H1 (cell line): ENCODE measurements at regions not wholly inside any gene's neighbourhood (a gene's known extent, or its start where the extent isn't known, plus 50 kb on each side); places are given as distances from the start of the nearest gene placed in this dataset.

Experiments used
- ASH2L ChIP-seq: fragments of 200-600, 300-600 bp; sonication (generic); IDR thresholded peaks from one replicate; pipeline ENCODE4 v1.7.1; 2017; ENCODE audit warnings: low read length
- BCL11A ChIP-seq, 2 experiments: IDR thresholded peaks; one replicate each; pipeline ENCODE4 v1.6.1; 2011; ENCODE audit warnings: low read depth in 2 of 2, low read length in 2 of 2, mild to moderate bottlenecking in 2 of 2
- JUND ChIP-seq: IDR thresholded peaks from 2 replicates; pipeline ENCODE4 v1.6.1; 2011; ENCODE audit warnings: mild to moderate bottlenecking, improper control_type of control experiment, low read length
- NRF1 ChIP-seq: IDR thresholded peaks from 2 replicates; pipeline ENCODE4 v1.6.1; 2011; ENCODE audit warnings: mild to moderate bottlenecking, low read depth, low read length, improper control_type of control experiment
- POLR2A ChIP-seq, 2 experiments: IDR thresholded peaks; 1 replicate in 1 of 2; 2 replicates in 1 of 2; pipeline ENCODE4 v1.6.1; 2011; ENCODE audit warnings: low read depth in 2 of 2, low read length in 2 of 2, mild to moderate bottlenecking in 2 of 2; ENCODE audit errors: control extremely low read depth in 1 of 2
- RBBP5 ChIP-seq: IDR thresholded peaks from 2 replicates; pipeline ENCODE4 v1.7.1; 2012; ENCODE audit warnings: low read depth, mild to moderate bottlenecking, inconsistent platforms, low read length, moderate library complexity, borderline replicate concordance
- RXRA ChIP-seq: IDR thresholded peaks from 2 replicates; pipeline ENCODE4 v1.6.1; 2011; ENCODE audit warnings: low read depth, mild to moderate bottlenecking, low read length, moderate library complexity; ENCODE audit not compliant: insufficient read depth
- SP1 ChIP-seq: IDR thresholded peaks from 2 replicates; pipeline ENCODE4 v1.6.1; 2011; ENCODE audit warnings: low read depth, low read length

DNA sequence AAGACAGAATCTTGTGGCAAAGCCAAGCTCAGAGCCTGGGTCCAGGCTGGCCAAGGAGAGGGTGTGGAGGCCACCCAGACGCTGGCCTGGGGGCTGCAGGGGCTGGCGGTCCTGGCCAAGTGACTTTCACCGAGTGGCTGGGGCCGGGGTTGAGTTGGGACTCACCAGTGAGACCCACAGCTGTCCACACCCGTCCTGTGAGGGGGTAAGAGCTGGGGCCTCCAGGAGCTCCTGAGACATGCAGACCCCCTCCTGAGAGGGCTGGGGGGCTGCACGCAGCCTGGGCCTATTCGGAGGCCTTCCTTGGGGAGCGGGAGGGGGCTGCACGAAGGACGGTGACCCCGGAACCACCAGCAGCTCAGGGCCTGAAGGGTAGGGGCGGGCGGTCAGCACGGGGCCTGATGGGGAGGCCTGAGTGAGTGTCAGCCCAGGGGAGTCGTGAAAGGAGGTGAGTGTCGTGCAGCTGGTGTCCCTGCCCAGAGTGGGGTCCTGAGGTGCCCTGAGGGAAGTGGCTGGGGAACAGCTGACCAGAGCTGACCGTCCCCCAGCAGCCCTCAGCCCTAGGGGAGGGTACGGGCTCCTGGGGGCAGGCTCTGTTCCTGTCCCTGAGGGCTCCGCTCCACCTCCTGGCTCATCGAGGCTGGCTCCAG, 100.9 kb downstream of the FOXL3 start (continued):
- TF ChIP-seq RXRA (no peak), JUND (no peak), RBBP5 (no peak), BCL11A (IDR thresholded peaks at IDR 0.05; ENCODE audit: low read depth in 2 of 2, low read length in 2 of 2) (no peak), SP1 (no peak), POLR2A (IDR thresholded peaks at IDR 0.05; ENCODE audit: control extremely low read depth in 1 of 2, low read depth in 2 of 2, low read length in 2 of 2) (no peak), NRF1 (no peak), ASH2L (no peak)
